BJ (cell line): ENCODE measurements at regions not wholly inside any gene's neighbourhood (a gene's known extent, or its start where the extent isn't known, plus 50 kb on each side); places are given as distances from the start of the nearest gene placed in this dataset.

Source experiments
- CTCF ChIA-PET: fragments of 350-600 bp; formaldehyde crosslinking; extraction: SDS; loops from one replicate; lab custom pipeline; 2021; ENCODE audit warnings: antibody characterized with exemption, inconsistent platforms; lab: Yijun Ruan, JAX
- POLR2A ChIA-PET: fragments of 300-600 bp; sonication (Branson Sonifier 250); formaldehyde crosslinking; extraction: SDS; loops from one replicate; lab custom pipeline; 2021; ENCODE audit warnings: antibody characterized with exemption; lab: Charles Lee
- DNase-seq: peaks from one replicate; pipeline ENCODE4 v3.0.0-alpha.2; 2011; ENCODE audit warnings: low read depth
- H3K27me3 ChIP-seq: 2 replicates; pipeline ENCODE4 v1.6.0; 2011; ENCODE audit warnings: low read length; ENCODE audit not compliant: control insufficient read depth, insufficient read depth
- H3K36me3 ChIP-seq: 2 replicates; pipeline ENCODE4 v1.5.1; 2011; ENCODE audit warnings: low read length; ENCODE audit not compliant: control insufficient read depth, insufficient read depth
- H3K4me3 ChIP-seq: 2 replicates; pipeline ENCODE4 v1.5.1; 2011; ENCODE audit warnings: low read depth, mild to moderate bottlenecking, control low read depth, low read length
- CTCF ChIP-seq: IDR thresholded peaks from 2 replicates; pipeline ENCODE4 v1.5.1; 2011; ENCODE audit warnings: low read depth, mild to moderate bottlenecking, control low read depth, inconsistent platforms, low read length, moderate library complexity; ENCODE audit not compliant: insufficient read depth

GRCh38 chr2:64817453-64817852 lies 163.7 kb upstream of the SERTAD2 start:
- H3K4me3 ChIP-seq = no peak overlapping the region
- no peaks in the 10 kb centered on the region for H3K36me3 ChIP-seq
- CTCF ChIA-PET = interaction anchor here (1.8 kb wide), 1 partner anchor 10 kb away, joined by 5 read pairs; no protein-coding TSS in a partner anchor
- no peak for TF ChIP-seq CTCF
- POLR2A ChIA-PET = no interaction called here
- no peaks in the 10 kb centered on the region for H3K27me3 ChIP-seq
- DNase-seq = no peak

- Histone ChIP-seq H3K36me3 (no peaks in the 10 kb centered on the region), H3K4me3 (no peak overlapping the region), H3K27me3 (no peaks in the 10 kb centered on the region)
- ChIA-PET CTCF (interaction anchor here (1.8 to 3.5 kb wide), 2 partner anchors 9 to 10 kb away, joined by 5 to 13 read pairs; no protein-coding TSS in a partner anchor), POLR2A (no interaction called here)
- no peak for TF ChIP-seq CTCF
- no peak for DNase-seq
These were observed 164.9 kb upstream of the SERTAD2 start for GRCh38 chr2:64818664-64819060.

- Histone ChIP-seq H3K4me3 (no peak overlapping the region), H3K36me3 (no peaks in the 10 kb centered on the region), H3K27me3 (no peaks in the 10 kb centered on the region)
- ChIA-PET CTCF (interaction anchor here (3.5 kb wide), 1 partner anchor 11 kb away, joined by 13 read pairs; no protein-coding TSS in a partner anchor), POLR2A (no interaction called here)
- TF ChIP-seq CTCF = no peak
- no peak for DNase-seq
These were observed 165.6 kb upstream of the SERTAD2 start for GRCh38 chr2:64819361-64819760.

- POLR2A ChIA-PET = interaction anchor here (0.6 kb wide), 1 partner anchor 75 kb away, joined by 3 read pairs; no protein-coding TSS in a partner anchor
- CTCF ChIA-PET = interaction anchor here (0.8 to 3.5 kb wide), 4 partner anchors 10 to 13 kb away, joined by 3 to 13 read pairs (median 5); no protein-coding TSS in a partner anchor
- no peak for TF ChIP-seq CTCF
- Histone ChIP-seq H3K36me3 (no peaks in the 10 kb centered on the region), H3K27me3 (no peaks in the 10 kb centered on the region), H3K4me3 (no peak overlapping the region)
- no peak for DNase-seq
These were observed 166.3 kb upstream of the SERTAD2 start for GRCh38 chr2:64819774-64820688.

- Histone ChIP-seq H3K27me3 (no peaks in the 10 kb centered on the region), H3K36me3 (no peaks in the 10 kb centered on the region), H3K4me3 (no peak overlapping the region)
- ChIA-PET CTCF (interaction anchor here (0.8 to 3.5 kb wide), 4 partner anchors 9 to 12 kb away, joined by 3 to 13 read pairs (median 5); no protein-coding TSS in a partner anchor), POLR2A (no interaction called here)
- DNase-seq = no peak
- TF ChIP-seq CTCF = no peak
These were observed 167.2 kb upstream of the SERTAD2 start for GRCh38 chr2:64820901-64821300.
